ENCODE measurements at regions not wholly inside any gene's neighbourhood (a gene's known extent, or its start where the extent isn't known, plus 50 kb on each side); places are given as distances from the start of the nearest gene placed in this dataset.

- no peak overlapping the region for H3K27ac ChIP-seq (ENCODE audit: low read depth, low read length, poor library complexity, severe bottlenecking)
- no peak for DNase-seq (ENCODE audit: low spot score)
- H3K4me1 ChIP-seq (ENCODE audit: insufficient read depth, low read length, poor library complexity, severe bottlenecking) = no peaks in the 10 kb centered on the region
- no TSS peak for BruUV-seq (replicated peaks)
- H4K20me1 ChIP-seq (ENCODE audit: insufficient read depth, low read length) = no peaks in the 10 kb centered on the region
- intact Hi-C loops (cut with micrococcal nuclease; ENCODE audit: unreplicated experiment) = no loop called here
- H3K4me3 ChIP-seq (ENCODE audit: low read depth, low read length, poor library complexity, severe bottlenecking) = no peak overlapping the region
- ChIA-PET CTCF (ENCODE audit: unreplicated experiment) (no interaction called here), POLR2A (no interaction called here)
- H2AFZ ChIP-seq (ENCODE audit: low read length) = no peak overlapping the region
- H3K4me2 ChIP-seq (ENCODE audit: low read length) = no peak overlapping the region
- H3K79me2 ChIP-seq (ENCODE audit: insufficient read depth, low read depth, low read length) = no peaks in the 10 kb centered on the region
- H3K9me3 ChIP-seq (ENCODE audit: low read length) = no peaks in the 10 kb centered on the region
- H3K9me2 ChIP-seq (ENCODE audit: insufficient read depth, low read length) = no peaks in the 10 kb centered on the region
- no peaks in the 10 kb centered on the region for H3K36me3 ChIP-seq (ENCODE audit: insufficient read depth, low read length)
- TF ChIP-seq CTCF (conservative IDR thresholded peaks at IDR 0.05; ENCODE audit: low read length) (no peak), EZH2phosphoT487 (IDR thresholded peaks at IDR 0.05; ENCODE audit: borderline replicate concordance, low read depth, low read length) (no peak)
Observed at GRCh38 chr4:38378478-38378877, 285.5 kb upstream of the KLF3 start.

GRCh38 chr4:38381788-38382187 lies 282.2 kb upstream of the KLF3 start:
- no peaks in the 10 kb centered on the region for H3K36me3 ChIP-seq (ENCODE audit: insufficient read depth, low read length)
- H3K27ac ChIP-seq (ENCODE audit: low read depth, low read length, poor library complexity, severe bottlenecking) = no peak overlapping the region
- H3K9me3 ChIP-seq (ENCODE audit: low read length) = no peaks in the 10 kb centered on the region
- no peaks in the 10 kb centered on the region for H3K79me2 ChIP-seq (ENCODE audit: insufficient read depth, low read depth, low read length)
- no peak overlapping the region for H3K4me3 ChIP-seq (ENCODE audit: low read depth, low read length, poor library complexity, severe bottlenecking)
- H3K4me1 ChIP-seq (ENCODE audit: insufficient read depth, low read length, poor library complexity, severe bottlenecking) = no peaks in the 10 kb centered on the region
- H3K9me2 ChIP-seq (ENCODE audit: insufficient read depth, low read length) = no peaks in the 10 kb centered on the region
- BruUV-seq (replicated peaks) = no TSS peak
- no peak for TF ChIP-seq CTCF (conservative IDR thresholded peaks at IDR 0.05; ENCODE audit: low read length)
- TF ChIP-seq EZH2phosphoT487 (IDR thresholded peaks at IDR 0.05; ENCODE audit: borderline replicate concordance, low read depth, low read length) = no peak
- DNase-seq (ENCODE audit: low spot score) = no peak
- H2AFZ ChIP-seq (ENCODE audit: low read length) = no peak overlapping the region
- H4K20me1 ChIP-seq (ENCODE audit: insufficient read depth, low read length) = no peaks in the 10 kb centered on the region
- H3K4me2 ChIP-seq (ENCODE audit: low read length) = no peak overlapping the region
- intact Hi-C loops (cut with micrococcal nuclease; ENCODE audit: unreplicated experiment) = no loop called here
- ChIA-PET POLR2A (interaction anchor here (0.6 kb wide), 1 partner anchor 1118 kb away, joined by 3 read pairs; no protein-coding TSS in a partner anchor), CTCF (ENCODE audit: unreplicated experiment) (no interaction called here)

- intact Hi-C loops (cut with micrococcal nuclease; ENCODE audit: unreplicated experiment) = no loop called here
- Histone ChIP-seq H3K4me3 (ENCODE audit: low read depth, low read length, poor library complexity, severe bottlenecking) (no peak overlapping the region), H2AFZ (ENCODE audit: low read length) (no peak overlapping the region), H3K4me2 (ENCODE audit: low read length) (no peak overlapping the region), H3K36me3 (ENCODE audit: insufficient read depth, low read length) (no peaks in the 10 kb centered on the region), H3K4me1 (ENCODE audit: insufficient read depth, low read length, poor library complexity, severe bottlenecking) (no peaks in the 10 kb centered on the region), H3K9me3 (ENCODE audit: low read length) (no peaks in the 10 kb centered on the region), H4K20me1 (ENCODE audit: insufficient read depth, low read length) (no peaks in the 10 kb centered on the region), H3K9me2 (ENCODE audit: insufficient read depth, low read length) (no peaks in the 10 kb centered on the region), H3K79me2 (ENCODE audit: insufficient read depth, low read depth, low read length) (no peaks in the 10 kb centered on the region), H3K27ac (ENCODE audit: low read depth, low read length, poor library complexity, severe bottlenecking) (no peak overlapping the region)
- DNase-seq (ENCODE audit: low spot score) = no peak
- BruUV-seq (replicated peaks) = no TSS peak
- CTCF ChIA-PET (ENCODE audit: unreplicated experiment) = no interaction called here
- TF ChIP-seq EZH2phosphoT487 (IDR thresholded peaks at IDR 0.05; ENCODE audit: borderline replicate concordance, low read depth, low read length) (no peak), CTCF (conservative IDR thresholded peaks at IDR 0.05; ENCODE audit: low read length) (no peak)
- POLR2A ChIA-PET = interaction anchor here (0.6 kb wide), 2 partner anchors 201 to 1117 kb away, joined by 3 to 4 read pairs; no protein-coding TSS in a partner anchor
Observed at GRCh38 chr4:38382520-38382919, 281.5 kb upstream of the KLF3 start.

Data from OCI-LY7 (cell line).